ENCODE measurements at regions not wholly inside any gene's neighbourhood (a gene's known extent, or its start where the extent isn't known, plus 50 kb on each side); places are given as distances from the start of the nearest gene placed in this dataset.

GRCh38 chr7:36090976-36091873 is 61.8 kb upstream of the EEPD1 start:
- Histone ChIP-seq H3K27me3 (ENCODE audit: control insufficient read depth, insufficient read depth, low read length) (peaks cover 24% of the 10 kb centered on the region), H3K14ac (replicated peaks; ENCODE audit: low read depth, low read length) (no peak overlapping the region), H3K4me1 (ENCODE audit: control insufficient read depth, insufficient read depth, low read length) (no peaks in the 10 kb centered on the region), H4K20me1 (ENCODE audit: insufficient read depth, low read length) (no peaks in the 10 kb centered on the region), H2AK9ac (replicated peaks; ENCODE audit: low read depth, low read length, poor library complexity) (no peak overlapping the region), H2AFZ (replicated peaks; ENCODE audit: low read length, poor library complexity) (no peak overlapping the region), H4K91ac (ENCODE audit: insufficient read depth, low read depth, low read length) (no peak overlapping the region), H2BK20ac (ENCODE audit: low read depth, low read length) (no peak overlapping the region), H4K8ac (ENCODE audit: low read depth in 2 of 2, low read length in 2 of 2) (no peak overlapping the region), H3K4me2 (ENCODE audit: low read depth, low read length) (no peak overlapping the region), H3K4me3 (ENCODE audit: insufficient read depth, low read depth, low read length) (no peak overlapping the region), H4K5ac (ENCODE audit: low read depth, low read length) (no peak overlapping the region), H3K23ac (ENCODE audit: low read depth, low read length) (no peak overlapping the region), H3K9me3 (ENCODE audit: control insufficient read depth, insufficient read depth, low read length) (peaks cover 3% of the 10 kb centered on the region), H3K4ac (ENCODE audit: low read depth, low read length) (no peak overlapping the region), H2AK5ac (ENCODE audit: low read depth, low read length) (no peak overlapping the region), H2BK5ac (ENCODE audit: low read depth, low read length, poor library complexity, severe bottlenecking) (no peak overlapping the region), H3K9ac (ENCODE audit: low read depth, low read length) (no peak overlapping the region), H3K18ac (ENCODE audit: low read depth, low read length) (no peak overlapping the region), H3K36me3 (ENCODE audit: control insufficient read depth, insufficient read depth, low read length) (no peaks in the 10 kb centered on the region), H3K27ac (ENCODE audit: insufficient read depth, low read length) (no peak overlapping the region), H3K79me1 (ENCODE audit: low read depth in 1 of 2, low read length in 2 of 2) (no peaks in the 10 kb centered on the region), H3K9me1 (ENCODE audit: insufficient read depth, low read length) (peaks cover 2% of the 10 kb centered on the region; the same call in 1 of the 2 replicates), H2BK15ac (ENCODE audit: low read depth, low read length) (no peak overlapping the region), H2BK120ac (ENCODE audit: low read depth, low read length) (no peak overlapping the region), H3K56ac (ENCODE audit: extremely low read depth, insufficient read depth, low read length) (no peak overlapping the region)
- dilution Hi-C loops (cut with HindIII; ENCODE audit: low sequenced_read_pairs, unreplicated experiment) (no loop called here), intact Hi-C loops (cut with micrococcal nuclease) (no loop called here), in situ Hi-C loops (cut with MboI; ENCODE audit: low sequenced_read_pairs) (no loop called here)
- 43% methylated on average over 1 of the region's 9 CpGs; no CpG with 5 or more reads in 1 of the 2 experiments for WGBS, 2 experiments (ENCODE audit: extremely low coverage in 2 of 2, insufficient read length in 1 of 2)
- BruUV-seq (replicated peaks) = no TSS peak
- CTCF ChIA-PET = interaction anchor here (0.7 kb wide), 1 partner anchor 175 kb away, joined by 3 read pairs; no protein-coding TSS in a partner anchor
- TF ChIP-seq CTCF (conservative IDR thresholded peaks at IDR 0.05; ENCODE audit: low read depth, low read length) (no peak), USF2 (IDR thresholded peaks at IDR 0.05; ENCODE audit: low read depth, low read length) (no peak)
- ATAC-seq (ENCODE audit: low read depth) (no peak), DNase-seq (no peak)
- POLR2A ChIA-PET (ENCODE audit: unreplicated experiment) = interaction anchor here (0.6 kb wide), 1 partner anchor 106 kb away, joined by 5 read pairs; no protein-coding TSS in a partner anchor
